ENCODE measurements at regions not wholly inside any gene's neighbourhood (a gene's known extent, or its start where the extent isn't known, plus 50 kb on each side); places are given as distances from the start of the nearest gene placed in this dataset.

GRCh38 chr16:86101897-86102157 is 202.9 kb downstream of the IRF8 start:
- ChIA-PET POLR2A (no interaction called here), CTCF (interaction anchor here (0.9 to 1.1 kb wide), 3 partner anchors 10 to 415 kb away, joined by 3 to 4 read pairs (median 4); no protein-coding TSS in a partner anchor)
- FAIRE-seq (no peak), ATAC-seq (no peak), DNase-seq (ENCODE audit: low read depth in 1 of 2, low spot score in 1 of 2) (no peak)
- WGBS (ENCODE audit: missing lambda C conversion rate), result 42% methylated on average over 6 of the region's 8 CpGs
- Histone ChIP-seq H3K9me3 (no peaks in the 10 kb centered on the region; the same call in 2 of the 3 replicates), H3K27ac (no peak overlapping the region), H3K4me1 (no peaks in the 10 kb centered on the region), H3K4me2 (no peak overlapping the region), H3K4me3 (no peak overlapping the region)
- no peak for TF ChIP-seq HES2 (IDR thresholded peaks at IDR 0.05)
- TF ChIP-seq NR3C1 (IDR thresholded peaks at IDR 0.05), result no peak
- no peak for TF ChIP-seq TFCP2L1 (CRISPR knock-in tag; IDR thresholded peaks at IDR 0.05)
- no peak for TF ChIP-seq ZFP36 (IDR thresholded peaks at IDR 0.05; ENCODE audit: borderline replicate concordance, partially characterized antibody)
- no peak for TF ChIP-seq FOXS1 (CRISPR knock-in tag; IDR thresholded peaks at IDR 0.05)
- TF ChIP-seq HDAC2 (IDR thresholded peaks at IDR 0.05), result no peak
- no peak for TF ChIP-seq POLR2A (IDR thresholded peaks at IDR 0.05; ENCODE audit: low read length)

GRCh38 chr16:86103320-86103719 is 204.4 kb downstream of the IRF8 start:
- 26% methylated on average over 3 of the region's 3 CpGs for WGBS (ENCODE audit: missing lambda C conversion rate)
- Histone ChIP-seq H3K4me2 (no peak overlapping the region), H3K9me3 (peaks cover 8% of the 10 kb centered on the region; the same call in 1 of the 3 replicates), H3K27ac (no peak overlapping the region), H3K4me1 (no peaks in the 10 kb centered on the region), H3K4me3 (no peak overlapping the region)
- ChIA-PET POLR2A (no interaction called here), CTCF (interaction anchor here (1.4 kb wide), 1 partner anchor 30 kb away, joined by 3 read pairs; no protein-coding TSS in a partner anchor)
- TF ChIP-seq, protein P1, sequence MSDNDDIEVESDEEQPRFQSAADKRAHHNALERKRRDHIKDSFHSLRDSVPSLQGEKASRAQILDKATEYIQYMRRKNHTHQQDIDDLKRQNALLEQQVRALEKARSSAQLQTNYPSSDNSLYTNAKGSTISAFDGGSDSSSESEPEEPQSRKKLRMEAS (IDR thresholded peaks at IDR 0.05), result no peak
- TF ChIP-seq SMC3 (IDR thresholded peaks at IDR 0.05) (no peak), ZSCAN20 (CRISPR knock-in tag; IDR thresholded peaks at IDR 0.05) (no peak), HOXA7 (CRISPR knock-in tag; IDR thresholded peaks at IDR 0.05) (no peak), POLR2AphosphoS2 (conservative IDR thresholded peaks at IDR 0.05; ENCODE audit: low read length) (no peak), CHD4 (IDR thresholded peaks at IDR 0.05; ENCODE audit: borderline replicate concordance) (no peak), HOXB13 (CRISPR knock-in tag; IDR thresholded peaks at IDR 0.05; ENCODE audit: low read depth) (no peak), EHF (CRISPR knock-in tag; IDR thresholded peaks at IDR 0.05) (no peak), TFCP2L1 (CRISPR knock-in tag; IDR thresholded peaks at IDR 0.05) (no peak), CBX8 (IDR thresholded peaks at IDR 0.05) (no peak)
- no peak for DNase-seq (ENCODE audit: low read depth in 1 of 2, low spot score in 1 of 2)
- no peak for ATAC-seq
- FAIRE-seq, result no peak

DNA sequence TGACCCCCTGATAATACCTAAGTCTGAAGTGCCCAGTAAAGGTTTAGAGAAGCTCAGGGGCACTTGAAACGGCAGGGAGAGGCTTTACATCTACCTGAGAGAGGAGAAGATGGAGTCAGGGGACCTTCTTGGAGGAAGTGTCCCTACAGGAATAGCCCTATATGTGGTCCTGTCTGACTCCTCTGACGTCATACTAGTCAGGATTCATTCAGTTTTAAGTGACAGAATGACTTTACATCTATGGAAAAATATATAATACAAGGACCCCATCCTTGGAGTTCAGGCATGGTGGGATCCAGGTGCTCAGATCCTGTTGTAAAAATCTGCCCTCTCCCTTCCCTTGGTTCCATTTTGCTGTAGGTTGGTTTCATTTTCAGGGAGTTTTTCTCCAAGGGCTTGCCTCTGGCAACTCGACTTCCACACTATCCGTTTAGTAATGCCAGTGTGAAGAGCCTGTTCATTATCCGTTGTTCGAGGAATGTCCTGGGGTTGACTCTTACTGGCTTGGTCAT is 205.6 kb downstream of the IRF8 start:
- TF ChIP-seq NFE2L2 (conservative IDR thresholded peaks at IDR 0.05; ENCODE audit: low read length) (no peak), NR3C1 (IDR thresholded peaks at IDR 0.05) (no peak), GATA3 (IDR thresholded peaks at IDR 0.05; ENCODE audit: borderline replicate concordance) (no peak), PBX3 (IDR thresholded peaks at IDR 0.05) (no peak), SREBF2 (IDR thresholded peaks at IDR 0.05) (no peak), HEYL (CRISPR knock-in tag; IDR thresholded peaks at IDR 0.05) (no peak), SMC3 (IDR thresholded peaks at IDR 0.05) (no peak), TP53 (CRISPR knock-in tag; IDR thresholded peaks at IDR 0.05) (no peak), BCL3 (IDR thresholded peaks at IDR 0.05) (no peak), HOXB13 (CRISPR knock-in tag; IDR thresholded peaks at IDR 0.05; ENCODE audit: low read depth) (no peak), MAFK (IDR thresholded peaks at IDR 0.05; ENCODE audit: partially characterized antibody) (no peak), MAZ (IDR thresholded peaks at IDR 0.05; ENCODE audit: borderline replicate concordance, low read depth, low read length) (no peak)
- TF ChIP-seq, protein P2, sequence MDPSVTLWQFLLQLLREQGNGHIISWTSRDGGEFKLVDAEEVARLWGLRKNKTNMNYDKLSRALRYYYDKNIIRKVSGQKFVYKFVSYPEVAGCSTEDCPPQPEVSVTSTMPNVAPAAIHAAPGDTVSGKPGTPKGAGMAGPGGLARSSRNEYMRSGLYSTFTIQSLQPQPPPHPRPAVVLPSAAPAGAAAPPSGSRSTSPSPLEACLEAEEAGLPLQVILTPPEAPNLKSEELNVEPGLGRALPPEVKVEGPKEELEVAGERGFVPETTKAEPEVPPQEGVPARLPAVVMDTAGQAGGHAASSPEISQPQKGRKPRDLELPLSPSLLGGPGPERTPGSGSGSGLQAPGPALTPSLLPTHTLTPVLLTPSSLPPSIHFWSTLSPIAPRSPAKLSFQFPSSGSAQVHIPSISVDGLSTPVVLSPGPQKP (IDR thresholded peaks at IDR 0.05; ENCODE audit: low read depth, low read length), result no peak
- TF ChIP-seq, protein P3, sequence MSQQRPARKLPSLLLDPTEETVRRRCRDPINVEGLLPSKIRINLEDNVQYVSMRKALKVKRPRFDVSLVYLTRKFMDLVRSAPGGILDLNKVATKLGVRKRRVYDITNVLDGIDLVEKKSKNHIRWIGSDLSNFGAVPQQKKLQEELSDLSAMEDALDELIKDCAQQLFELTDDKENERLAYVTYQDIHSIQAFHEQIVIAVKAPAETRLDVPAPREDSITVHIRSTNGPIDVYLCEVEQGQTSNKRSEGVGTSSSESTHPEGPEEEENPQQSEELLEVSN (IDR thresholded peaks at IDR 0.05; ENCODE audit: borderline replicate concordance, low read depth), result no peak
- no peak for FAIRE-seq
- ATAC-seq, result no peak
- no peaks in the 10 kb centered on the region for H3K4me1 ChIP-seq
- ChIA-PET CTCF (interaction anchor here (1.3 kb wide), 1 partner anchor 413 kb away, joined by 4 read pairs; no protein-coding TSS in a partner anchor), POLR2A (no interaction called here)
- H3K27ac ChIP-seq, result no peak overlapping the region
- H3K4me2 ChIP-seq, result no peak overlapping the region
- no peak for DNase-seq (ENCODE audit: low read depth in 1 of 2, low spot score in 1 of 2)
- H3K4me3 ChIP-seq, result no peak overlapping the region
- 37% methylated on average over 6 of the region's 6 CpGs for WGBS (ENCODE audit: missing lambda C conversion rate)
- peaks cover 9% of the 10 kb centered on the region; the same call in 2 of the 3 replicates for H3K9me3 ChIP-seq

Measured in A549 (cell line).